ENCODE measurements at regions not wholly inside any gene's neighbourhood (a gene's known extent, or its start where the extent isn't known, plus 50 kb on each side); places are given as distances from the start of the nearest gene placed in this dataset.
A peak's percentile ranks its signal among the peaks of the same experiment; 100 is the strongest.

DNA sequence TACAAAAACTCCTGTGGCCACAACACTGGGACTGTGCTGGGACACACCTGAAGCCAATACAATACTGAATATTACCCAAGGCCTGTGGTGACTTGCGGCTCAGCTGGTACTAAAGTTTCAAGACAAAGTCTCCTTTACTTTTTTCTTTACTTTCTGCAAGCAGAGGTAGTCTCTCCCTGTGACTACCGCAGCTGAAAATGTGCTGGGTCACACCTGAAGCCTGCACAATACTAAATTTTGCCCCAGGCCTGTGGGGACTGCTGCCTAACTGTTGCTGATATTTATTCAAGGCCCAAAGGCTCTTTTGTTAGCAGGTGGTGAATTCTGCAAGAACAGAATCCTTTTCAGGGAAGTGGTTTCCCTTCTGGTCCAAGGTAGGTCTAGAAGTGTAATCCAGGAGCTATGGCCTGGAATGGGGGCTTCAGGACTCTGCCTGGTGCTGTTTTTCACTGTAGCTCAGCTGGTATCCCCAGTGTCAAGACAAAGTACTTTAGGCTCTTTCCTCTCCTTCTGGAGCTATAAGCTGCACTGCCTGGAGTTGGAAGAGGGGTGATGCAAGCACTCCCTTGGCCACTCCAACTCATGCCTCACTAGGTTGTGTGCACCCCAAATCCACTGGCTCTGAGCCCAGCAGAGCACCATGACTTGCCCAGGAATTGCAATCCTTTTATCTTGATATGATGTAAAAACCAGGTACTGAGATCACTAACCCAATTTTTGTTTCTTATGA lies 489.4 kb downstream of the TECRL start:
- peak overlapping the region in 2 of 3 experiments; percentile 40 to 62; a peak in 1 of 7 replicates for H3K27ac Mint-ChIP-seq
- H3K79me2 ChIP-seq (ENCODE audit: insufficient read depth, low read length), result no peaks in the 10 kb centered on the region
- H3K4ac ChIP-seq (ENCODE audit: low read depth, low read length), result no peak overlapping the region
- no peak overlapping the region for H4K8ac ChIP-seq (replicated peaks; ENCODE audit: insufficient read length, low read depth, low read length)
- TF ChIP-seq, protein P1, sequence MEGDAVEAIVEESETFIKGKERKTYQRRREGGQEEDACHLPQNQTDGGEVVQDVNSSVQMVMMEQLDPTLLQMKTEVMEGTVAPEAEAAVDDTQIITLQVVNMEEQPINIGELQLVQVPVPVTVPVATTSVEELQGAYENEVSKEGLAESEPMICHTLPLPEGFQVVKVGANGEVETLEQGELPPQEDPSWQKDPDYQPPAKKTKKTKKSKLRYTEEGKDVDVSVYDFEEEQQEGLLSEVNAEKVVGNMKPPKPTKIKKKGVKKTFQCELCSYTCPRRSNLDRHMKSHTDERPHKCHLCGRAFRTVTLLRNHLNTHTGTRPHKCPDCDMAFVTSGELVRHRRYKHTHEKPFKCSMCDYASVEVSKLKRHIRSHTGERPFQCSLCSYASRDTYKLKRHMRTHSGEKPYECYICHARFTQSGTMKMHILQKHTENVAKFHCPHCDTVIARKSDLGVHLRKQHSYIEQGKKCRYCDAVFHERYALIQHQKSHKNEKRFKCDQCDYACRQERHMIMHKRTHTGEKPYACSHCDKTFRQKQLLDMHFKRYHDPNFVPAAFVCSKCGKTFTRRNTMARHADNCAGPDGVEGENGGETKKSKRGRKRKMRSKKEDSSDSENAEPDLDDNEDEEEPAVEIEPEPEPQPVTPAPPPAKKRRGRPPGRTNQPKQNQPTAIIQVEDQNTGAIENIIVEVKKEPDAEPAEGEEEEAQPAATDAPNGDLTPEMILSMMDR (conservative IDR thresholded peaks at IDR 0.05), result no peak
- H3K56ac ChIP-seq (ENCODE audit: insufficient read length, low read depth, low read length), result no peak overlapping the region
- H3K9me3 Mint-ChIP-seq, result peaks cover 0 to 3% of the 10 kb centered on the region in 2 experiments; a peak in 3 of 5 replicates
- no peak overlapping the region for H4K5ac ChIP-seq (ENCODE audit: insufficient read length, low read depth, low read length)
- no peak overlapping the region for H3T11ph ChIP-seq (ENCODE audit: low read length)
- no peaks in the 10 kb centered on the region for H3K79me1 ChIP-seq (ENCODE audit: insufficient read depth, low read depth, low read length, poor library complexity, severe bottlenecking)
- H3K36me3 Mint-ChIP-seq (ENCODE audit: insufficient read depth in 1 of 3, low read depth in 3 of 3), result peaks cover 0 to 5% (median 0%) of the 10 kb centered on the region in 3 experiments; a peak in 3 of 7 replicates
- H3K9ac ChIP-seq (ENCODE audit: extremely low read depth, insufficient read length, low read length), result no peak overlapping the region
- H2BK5ac ChIP-seq (ENCODE audit: insufficient read length, low read length), result no peak overlapping the region
- H3K4me1 Mint-ChIP-seq, result no peaks in the 10 kb centered on the region; a peak in 1 of 4 replicates
- H2BK12ac ChIP-seq (ENCODE audit: insufficient read length, low read depth, low read length), result no peak overlapping the region
- no peak for DNase-seq
- no peaks in the 10 kb centered on the region for H3K23me2 ChIP-seq (ENCODE audit: insufficient read length, low read depth, low read length, poor library complexity, severe bottlenecking)
- H4K91ac ChIP-seq (ENCODE audit: insufficient read length, low read depth, low read length), result no peak overlapping the region
- H2AFZ ChIP-seq (ENCODE audit: low read length), result no peak overlapping the region
- H3K4me2 ChIP-seq (ENCODE audit: insufficient read depth, insufficient read length, low read length), result no peak overlapping the region
- no peaks in the 10 kb centered on the region for H3K9me3 ChIP-seq (ENCODE audit: control insufficient read depth, low read depth, low read length)
- H3K27ac ChIP-seq (ENCODE audit: insufficient read length, low read depth, low read length), result no peak overlapping the region
- no peak overlapping the region for H2BK20ac ChIP-seq (ENCODE audit: low read depth, low read length, poor library complexity, severe bottlenecking)
- no peaks in the 10 kb centered on the region for H3K27me3 ChIP-seq (ENCODE audit: insufficient read depth, low read length)
- H3K4me1 ChIP-seq (ENCODE audit: insufficient read depth, low read length), result no peaks in the 10 kb centered on the region
- no peak overlapping the region for H2AK5ac ChIP-seq (ENCODE audit: insufficient read length, low read length)
- no peak overlapping the region for H3K14ac ChIP-seq (ENCODE audit: insufficient read depth, low read length)
- H2BK120ac ChIP-seq (ENCODE audit: low read depth, low read length, poor library complexity, severe bottlenecking), result no peak overlapping the region
- no CpG with 5 or more reads among the region's 2 CpGs for WGBS (ENCODE audit: extremely low coverage, insufficient read length, low lambda C conversion rate)
- H4K20me1 ChIP-seq (ENCODE audit: control insufficient read depth, insufficient read depth, insufficient read length), result no peaks in the 10 kb centered on the region
- H3K18ac ChIP-seq (ENCODE audit: insufficient read length, low read depth, low read length), result no peak overlapping the region
- H3K27me3 Mint-ChIP-seq (ENCODE audit: low read depth), result no peaks in the 10 kb centered on the region
- H3K23ac ChIP-seq (ENCODE audit: insufficient read length, low read depth, low read length), result no peak overlapping the region
- no peak overlapping the region for H2BK15ac ChIP-seq (ENCODE audit: low read depth, low read length)
- no peak overlapping the region for H3K4me3 Mint-ChIP-seq

Measured in H9 (cell line).